GM03348 (cell line): ENCODE measurements at regions not wholly inside any gene's neighbourhood (a gene's known extent, or its start where the extent isn't known, plus 50 kb on each side); places are given as distances from the start of the nearest gene placed in this dataset.

Experiments
- DNase-seq: peaks from one replicate; pipeline ENCODE4 v3.0.0; 2012; ENCODE audit warnings: low spot score

DNA sequence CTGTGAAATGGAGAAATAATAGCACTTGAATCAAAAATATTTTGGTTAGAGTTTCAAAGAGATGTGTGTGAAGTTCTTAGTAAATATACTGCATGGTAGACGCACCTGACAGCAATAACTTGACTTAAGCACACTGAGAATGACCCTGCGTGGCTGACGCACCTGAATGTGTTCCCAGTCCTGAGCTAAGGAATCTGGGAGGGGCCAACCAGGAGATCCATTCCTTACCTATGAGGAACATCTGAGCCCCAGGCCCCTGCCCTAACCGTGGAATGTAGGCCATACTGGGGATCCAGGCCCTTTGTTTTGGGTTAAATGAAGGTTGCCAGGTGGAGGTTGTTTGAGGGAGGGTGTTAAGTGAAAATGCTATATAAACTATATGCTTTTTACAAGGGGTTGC is 284.4 kb downstream of the RBM43 start:
- no peak for DNase-seq

DNA sequence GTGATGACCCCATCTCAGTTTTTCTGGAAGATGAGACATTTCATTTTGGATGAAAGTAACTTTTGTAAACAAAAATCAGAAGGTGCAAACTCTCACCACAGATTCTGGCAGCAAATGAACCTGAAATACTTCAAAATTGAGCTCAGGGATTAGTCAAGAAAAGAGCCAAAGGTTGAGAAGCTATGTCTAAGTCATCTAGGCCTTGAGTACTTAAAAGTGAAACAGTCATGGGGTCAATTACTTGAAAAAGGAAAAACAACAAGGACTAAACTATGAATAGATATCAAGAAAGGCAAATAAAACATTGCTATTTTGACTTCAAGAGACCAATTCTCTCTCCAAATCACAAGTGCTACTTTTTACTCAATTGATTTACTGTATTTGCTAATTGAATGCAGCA is 285.1 kb downstream of the RBM43 start:
- DNase-seq = no peak

DNA sequence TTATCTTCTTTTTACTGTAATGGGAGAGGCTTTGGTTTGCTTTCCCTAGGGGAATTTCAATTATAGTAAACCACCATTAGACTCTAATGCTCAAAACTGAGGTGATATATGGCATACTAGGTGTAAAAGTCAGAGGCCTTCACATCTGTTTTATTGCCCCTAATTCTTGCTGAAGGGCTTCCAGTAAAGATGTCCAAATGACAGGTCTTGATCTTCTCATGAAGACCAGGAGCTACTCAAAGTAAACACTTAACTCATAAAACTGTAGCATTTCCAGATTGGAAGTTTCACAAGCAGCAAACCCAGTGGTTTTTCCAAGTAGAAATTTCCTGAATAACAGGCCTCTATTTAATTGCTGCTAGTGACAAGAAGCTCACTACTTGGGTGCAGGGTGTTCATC is 286.8 kb downstream of the RBM43 start:
- DNase-seq = no peak

DNA sequence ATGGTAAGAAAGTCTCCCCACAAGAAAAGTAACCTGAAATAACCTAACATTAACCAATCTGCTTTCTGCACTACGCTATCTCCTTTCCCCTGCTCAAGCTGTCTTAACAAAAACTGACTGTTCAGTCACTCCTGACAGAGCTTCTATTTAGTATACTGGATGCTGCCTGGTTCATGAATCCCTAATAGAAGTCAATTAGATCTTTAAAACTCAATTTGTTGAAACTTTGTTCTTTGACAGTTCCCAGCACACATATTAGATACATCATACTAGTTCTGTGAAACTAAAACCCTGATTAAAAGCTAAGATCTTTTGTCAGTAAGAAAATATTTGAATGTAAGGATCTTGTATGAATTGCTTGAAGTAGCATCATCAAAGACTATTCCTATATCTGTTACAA is 287.4 kb downstream of the RBM43 start:
- DNase-seq = no peak

DNA sequence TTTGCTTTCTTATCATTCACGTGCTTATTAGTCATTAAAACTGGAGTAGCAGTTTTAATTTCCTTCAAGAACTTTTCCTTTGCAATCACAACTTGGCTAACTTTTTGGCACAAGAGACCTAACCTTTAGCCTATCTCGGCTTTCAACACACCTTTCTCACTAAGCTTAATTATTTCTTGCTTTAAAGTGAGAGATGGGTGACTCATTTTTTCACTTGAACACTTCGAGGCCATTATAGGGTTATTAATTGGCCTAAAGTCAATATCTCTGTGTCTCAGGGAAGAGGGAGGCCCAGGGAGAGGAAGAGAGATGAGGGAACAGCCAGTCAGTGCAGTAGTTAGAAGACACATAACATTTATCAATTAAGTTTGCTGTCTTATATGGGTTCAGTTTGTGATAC is 289.8 kb downstream of the RBM43 start:
- no peak for DNase-seq

DNA sequence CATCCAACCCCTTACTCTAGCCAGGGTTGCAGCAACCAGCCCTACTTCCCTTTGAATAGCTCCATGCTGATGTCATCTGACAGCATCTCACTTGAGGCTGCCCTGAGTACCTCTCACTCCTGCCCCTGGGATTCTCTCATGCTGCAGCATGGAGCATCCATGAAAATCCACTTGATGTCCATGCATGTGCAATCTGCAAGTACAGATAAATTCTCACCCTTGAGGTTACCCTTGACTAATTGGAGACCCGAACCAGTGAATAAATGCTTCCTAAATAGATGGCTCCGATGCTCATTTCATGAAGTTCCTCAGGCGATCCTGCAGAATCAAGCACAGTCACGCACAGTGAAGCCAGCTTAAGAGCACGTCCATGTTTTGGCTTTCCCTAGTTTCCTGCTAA is 298.3 kb downstream of the RBM43 start:
- DNase-seq = no peak

DNA sequence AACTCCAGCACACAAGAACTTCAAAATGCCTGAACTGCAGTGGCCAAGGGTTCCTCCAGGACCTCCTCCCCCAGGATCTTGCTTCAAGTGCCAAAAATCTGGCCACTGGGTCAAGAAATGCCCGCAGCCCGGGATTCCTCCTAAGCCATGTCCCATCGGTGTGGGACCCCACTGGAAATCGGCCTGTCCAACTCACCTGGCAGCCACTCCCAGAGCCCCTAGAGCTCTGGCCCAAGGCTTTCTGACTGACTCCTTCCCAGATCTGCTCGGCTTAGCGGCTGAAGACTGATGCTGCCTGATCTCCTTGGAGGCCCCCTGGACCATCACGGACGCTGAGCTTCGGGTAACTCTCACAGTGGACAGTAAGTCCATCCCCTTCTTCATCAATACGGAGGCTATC is 306.4 kb downstream of the RBM43 start:
- no peak for DNase-seq

DNA sequence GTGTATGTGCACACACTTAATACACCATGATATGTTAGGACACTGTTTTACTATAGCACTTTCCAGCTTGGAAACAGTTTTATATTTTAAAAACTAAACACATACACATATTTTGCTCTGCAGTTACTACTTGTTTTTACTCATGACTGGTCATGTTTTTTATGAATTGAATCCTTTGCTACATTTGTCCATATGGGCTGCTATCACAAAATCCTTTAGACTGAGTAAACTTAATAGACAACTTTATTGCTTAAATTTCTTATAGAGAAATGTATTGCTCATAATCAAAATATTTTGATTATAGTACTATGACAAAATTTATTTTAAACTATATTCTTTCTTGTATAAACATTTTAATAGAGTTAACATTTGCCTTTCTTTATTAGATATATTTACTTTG is 314.8 kb downstream of the RBM43 start:
- no peak for DNase-seq

DNA sequence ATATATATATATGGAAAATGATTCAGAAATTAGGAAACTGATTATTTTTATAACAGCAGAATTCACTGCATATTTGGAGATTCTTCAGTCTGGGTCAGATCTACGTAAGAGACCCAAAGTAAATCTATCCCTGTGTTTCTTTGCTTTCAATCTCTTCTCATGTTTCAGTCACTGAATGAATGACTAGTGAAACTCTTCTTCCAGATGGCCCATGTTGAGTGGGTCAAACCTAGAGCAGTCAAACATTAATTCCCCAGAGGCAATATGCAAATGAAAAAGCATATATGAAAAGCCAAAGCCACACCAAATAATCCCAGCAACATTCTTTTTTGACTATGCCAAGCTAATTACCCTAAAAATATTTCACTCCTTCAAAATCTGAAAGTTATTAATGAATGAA is 317.3 kb downstream of the RBM43 start:
- DNase-seq = no peak

DNA sequence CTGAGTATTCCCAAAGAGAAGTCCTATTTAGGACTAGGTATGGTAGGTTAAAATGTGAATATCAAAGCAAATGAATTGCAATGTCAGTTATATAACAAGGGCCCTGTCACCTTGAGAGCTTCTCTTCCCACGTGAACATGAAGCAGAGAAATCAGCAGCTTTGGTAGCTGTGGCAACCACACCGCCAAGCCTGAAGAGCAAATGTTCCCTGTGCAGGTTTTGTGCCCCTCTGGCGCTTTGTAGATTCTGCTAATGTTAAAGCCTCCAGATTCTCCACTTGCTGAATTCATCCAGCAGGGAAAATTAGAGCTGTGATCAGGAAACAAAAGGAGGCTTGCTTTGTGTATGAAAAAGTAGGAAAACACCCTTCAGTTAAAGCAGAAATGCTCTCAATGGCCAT is 322.6 kb downstream of the RBM43 start:
- no peak for DNase-seq

DNA sequence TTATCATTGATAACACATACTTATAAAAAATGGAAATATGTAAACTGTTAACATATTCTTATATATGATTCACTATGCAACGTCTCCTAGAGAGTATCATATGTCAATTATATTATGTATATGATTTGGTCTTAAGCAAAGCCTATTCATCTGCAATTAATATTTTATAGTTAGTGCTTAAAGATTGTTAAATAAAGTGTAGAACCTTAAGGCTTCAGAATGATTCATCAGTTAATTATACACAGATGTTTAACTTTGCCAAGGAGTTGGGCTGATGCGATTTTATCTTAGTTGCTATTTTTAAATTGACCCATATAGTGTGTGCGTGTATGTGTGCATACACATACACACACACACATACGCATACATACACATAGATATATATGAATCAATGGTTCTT is 323.1 kb downstream of the RBM43 start:
- peak; percentile 40 for DNase-seq

DNA sequence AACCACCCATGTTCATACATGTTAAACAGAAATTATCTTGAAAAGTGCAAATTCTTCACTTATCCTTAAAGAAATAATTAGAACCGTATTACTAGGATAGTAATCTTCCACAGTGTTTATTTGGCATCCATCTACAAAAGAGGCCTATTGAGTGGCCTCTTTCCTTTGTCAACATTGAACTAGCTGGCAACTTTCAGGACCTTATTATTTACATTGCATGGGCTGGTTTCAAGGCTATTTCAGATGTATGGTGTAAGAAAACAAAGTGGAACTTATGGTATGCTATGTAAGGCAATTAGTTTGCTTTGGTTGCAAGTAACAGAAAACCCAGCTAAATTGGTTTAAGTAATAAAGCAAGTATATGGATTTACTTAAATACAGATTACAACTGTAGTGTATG is 324.6 kb downstream of the RBM43 start:
- DNase-seq = no peak

DNA sequence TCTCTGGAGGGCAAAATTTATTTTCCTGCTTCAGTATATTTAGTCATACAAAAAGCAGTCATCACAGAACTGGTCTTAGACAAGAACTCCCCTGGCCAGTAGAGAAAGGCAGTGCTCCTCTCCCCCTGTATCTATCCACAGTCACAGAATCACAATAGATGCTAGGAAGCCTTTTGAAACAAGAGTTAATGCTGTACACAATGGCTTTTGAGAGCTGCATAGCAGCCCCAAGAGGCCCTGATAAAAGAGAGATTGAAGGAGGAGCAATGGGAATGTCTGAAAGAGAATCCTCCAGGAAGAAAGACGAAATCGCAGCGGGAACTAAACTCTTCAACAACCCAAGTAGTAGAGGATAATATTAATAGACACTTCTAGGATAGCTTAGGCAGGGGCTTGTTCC is 330.2 kb downstream of the RBM43 start:
- no peak for DNase-seq

DNA sequence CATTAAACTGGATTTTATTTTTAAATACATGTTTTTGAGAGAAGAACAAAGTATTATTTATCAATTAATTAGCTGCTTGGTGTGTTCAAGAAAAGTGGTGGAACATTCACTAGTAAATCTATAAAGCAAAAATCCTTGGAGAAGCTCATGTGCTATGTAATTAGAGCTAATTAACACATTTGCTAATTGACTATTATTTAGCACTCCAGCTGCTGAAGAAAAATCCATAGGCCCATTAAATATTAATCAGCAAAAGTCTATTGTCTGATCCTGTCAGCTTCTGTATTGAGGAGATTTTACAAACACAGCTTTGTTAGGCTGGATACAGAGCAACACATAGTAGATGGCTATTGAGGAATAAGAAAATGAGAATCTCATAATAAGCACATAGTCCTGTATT is 336.1 kb downstream of the RBM43 start:
- DNase-seq = no peak

DNA sequence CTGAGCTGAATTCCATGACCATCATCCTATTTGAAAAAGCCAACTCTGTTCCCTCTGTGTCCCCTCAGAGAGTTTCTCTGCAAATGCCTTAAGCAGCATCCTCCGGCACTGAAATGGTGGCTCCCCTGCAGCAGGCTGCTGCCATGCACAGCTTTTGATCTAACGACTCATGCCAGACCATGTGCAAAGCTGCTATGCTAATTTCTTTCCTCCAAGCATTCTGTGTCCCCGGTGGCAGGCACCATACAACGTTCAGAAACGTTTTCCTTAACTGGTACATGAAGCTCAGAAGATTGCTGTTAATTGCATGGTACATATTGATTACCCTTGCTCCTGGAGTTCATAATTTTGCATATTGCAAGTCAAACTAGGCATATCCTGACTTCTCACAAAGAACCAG is 336.8 kb downstream of the RBM43 start:
- DNase-seq = no peak

DNA sequence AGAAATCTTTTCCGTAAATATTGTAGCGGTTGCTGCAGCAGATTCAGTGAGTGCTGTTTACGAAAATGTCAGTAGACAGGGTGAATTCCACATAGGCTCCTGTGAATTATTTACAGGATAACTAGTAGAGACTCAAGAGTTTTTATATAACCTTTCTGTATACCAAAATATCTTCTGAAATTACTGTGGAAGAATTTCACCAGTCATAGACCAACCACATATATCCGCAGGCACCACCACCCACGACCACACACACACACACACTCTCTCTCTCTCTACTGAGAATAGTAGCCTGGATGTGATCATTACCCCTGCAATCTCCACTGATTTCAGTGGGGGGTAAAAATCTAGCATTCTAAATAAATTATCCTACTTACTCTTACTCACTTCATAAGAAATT is 341.8 kb downstream of the RBM43 start:
- DNase-seq = no peak

DNA sequence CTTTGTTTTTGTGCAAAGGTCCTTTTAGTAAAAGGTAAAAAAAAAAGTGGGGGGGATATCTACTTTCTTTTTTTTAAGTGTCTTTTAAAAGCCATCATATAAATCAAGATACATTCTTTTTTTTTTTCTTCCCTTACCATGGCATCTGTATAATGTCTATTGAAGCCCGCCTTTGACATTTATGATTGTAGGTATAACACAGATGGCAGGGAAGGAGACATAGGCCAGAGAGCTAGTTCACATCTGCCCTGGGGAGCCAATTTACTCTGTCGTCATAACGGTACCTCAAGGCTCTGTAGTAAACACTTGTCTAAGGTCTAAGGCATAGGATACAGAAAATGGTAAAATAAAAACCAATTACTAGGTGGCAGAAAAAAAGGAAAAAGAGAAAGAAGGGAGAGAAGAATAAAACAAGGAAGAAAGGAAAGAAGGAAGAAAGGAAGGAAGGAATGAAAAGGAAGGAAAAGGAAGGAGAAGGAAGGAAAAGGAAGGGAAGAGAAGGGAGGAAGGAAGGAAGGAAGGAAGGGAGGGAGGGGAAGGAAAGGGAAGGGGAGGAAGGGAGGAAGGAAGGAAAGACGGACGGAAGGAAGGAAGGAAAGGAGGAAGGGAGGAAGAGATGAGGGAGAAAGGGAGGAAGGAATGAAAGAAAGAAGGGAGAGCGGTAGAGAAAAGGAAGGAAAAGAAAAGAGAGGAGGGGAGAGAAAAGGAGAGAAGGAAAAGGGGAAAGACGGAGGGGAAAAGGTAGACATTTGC is 343.5 kb downstream of the RBM43 start:
- DNase-seq = no peak

DNA sequence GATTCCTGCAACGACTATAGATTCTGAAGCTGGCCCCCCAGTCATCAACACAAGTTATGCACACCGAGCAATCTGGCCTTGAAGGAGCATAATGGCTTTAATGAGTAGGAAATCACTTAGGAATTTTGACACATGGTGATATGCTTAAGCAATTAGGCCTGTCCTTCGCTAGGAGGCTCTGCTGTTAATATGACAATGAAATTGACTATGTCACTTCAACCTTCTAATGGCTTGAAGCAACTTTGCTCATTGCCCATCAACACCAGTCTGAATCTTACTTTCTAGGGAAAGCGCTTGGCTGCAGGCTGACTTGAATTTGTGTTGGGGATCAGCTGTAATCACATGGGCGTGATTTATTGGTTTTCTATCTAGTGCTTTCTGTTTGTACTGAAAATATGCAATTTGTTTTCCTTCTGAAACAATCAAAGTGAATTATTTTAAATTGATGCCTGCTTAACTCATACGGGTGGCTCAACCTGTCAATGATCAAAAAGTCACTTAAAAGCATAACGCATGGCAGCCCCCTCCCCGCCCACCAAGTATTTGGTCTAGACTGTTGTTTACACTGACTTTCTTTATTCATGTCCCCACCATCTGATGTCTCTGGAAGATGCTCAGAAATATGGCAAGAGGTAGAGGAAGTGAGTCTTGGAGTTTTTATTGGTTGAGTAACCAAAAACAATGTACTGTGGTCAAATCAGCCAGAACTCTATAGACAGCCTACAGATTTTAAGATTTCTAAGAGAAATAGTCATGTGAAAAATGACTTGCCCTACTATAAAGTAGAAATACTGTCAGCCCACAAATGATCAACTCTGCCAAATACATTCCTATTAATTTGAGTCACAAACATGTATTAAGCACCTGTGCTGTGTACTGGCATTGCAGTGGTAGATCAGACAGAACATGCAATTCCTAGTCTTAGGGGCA is 344.9 kb downstream of the RBM43 start:
- DNase-seq = peak; percentile 31

DNA sequence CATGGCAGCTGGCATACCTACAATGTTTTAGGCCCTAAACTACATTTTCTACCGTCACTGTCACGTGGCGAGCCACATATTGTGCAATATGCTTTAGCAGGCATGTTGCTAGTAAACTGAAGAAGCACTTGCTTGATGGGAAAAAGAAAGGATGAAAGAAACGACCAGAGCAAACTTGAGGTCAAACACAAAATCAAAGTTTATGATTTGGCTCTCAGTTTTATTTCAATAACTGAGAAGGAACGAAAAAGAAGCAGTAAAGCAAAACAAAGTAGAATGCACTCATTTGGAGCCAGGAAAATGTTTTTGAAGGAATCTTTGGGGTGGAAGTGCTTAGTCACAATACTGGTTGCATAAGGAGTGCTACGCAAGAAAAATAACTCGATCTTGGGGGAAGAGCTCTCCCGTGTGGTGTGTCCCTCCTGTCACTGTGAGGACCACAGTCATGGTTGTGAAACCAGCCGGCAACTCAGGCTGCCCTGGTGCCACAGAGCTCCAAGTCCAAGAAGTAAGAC is 349.8 kb downstream of the RBM43 start:
- DNase-seq = peak; percentile 82

DNA sequence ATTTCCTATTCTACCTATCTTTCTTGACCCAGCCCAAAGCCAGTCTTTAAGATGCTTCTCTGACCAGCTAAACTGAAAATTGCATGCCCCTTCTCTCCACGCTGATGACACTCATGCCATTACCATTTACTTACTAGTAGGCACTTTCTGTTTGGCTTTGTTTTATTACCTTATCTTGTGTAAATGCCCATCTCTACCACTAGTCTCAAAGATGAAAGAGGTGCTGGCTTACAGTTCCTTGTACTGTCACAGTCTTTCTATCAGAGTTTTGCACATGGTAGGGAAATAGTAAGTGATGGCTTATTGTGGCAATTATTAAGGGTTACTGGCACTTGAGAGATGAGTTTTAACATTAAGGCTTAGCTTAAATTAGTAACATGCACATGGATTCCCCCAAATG is 352.1 kb downstream of the RBM43 start:
- DNase-seq = no peak

DNA sequence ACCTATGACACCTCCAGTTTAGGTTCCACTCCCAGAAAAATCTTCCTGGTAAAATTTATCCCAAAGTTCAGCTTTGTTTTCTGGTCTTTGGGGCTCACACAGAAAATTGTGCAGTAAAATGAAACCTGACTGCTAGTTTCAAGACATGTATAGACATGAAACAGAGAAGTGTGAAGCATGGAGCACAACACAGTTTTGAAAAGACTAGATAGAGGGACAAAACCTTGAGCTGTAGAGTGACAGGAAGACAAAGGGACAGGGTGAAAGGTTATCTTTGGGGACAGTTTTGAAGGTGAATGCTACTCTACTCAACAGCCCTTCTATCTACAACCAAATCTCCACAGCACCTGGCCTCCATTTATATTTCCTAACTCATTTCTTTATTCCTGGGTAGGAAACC is 352.6 kb downstream of the RBM43 start:
- no peak for DNase-seq

DNA sequence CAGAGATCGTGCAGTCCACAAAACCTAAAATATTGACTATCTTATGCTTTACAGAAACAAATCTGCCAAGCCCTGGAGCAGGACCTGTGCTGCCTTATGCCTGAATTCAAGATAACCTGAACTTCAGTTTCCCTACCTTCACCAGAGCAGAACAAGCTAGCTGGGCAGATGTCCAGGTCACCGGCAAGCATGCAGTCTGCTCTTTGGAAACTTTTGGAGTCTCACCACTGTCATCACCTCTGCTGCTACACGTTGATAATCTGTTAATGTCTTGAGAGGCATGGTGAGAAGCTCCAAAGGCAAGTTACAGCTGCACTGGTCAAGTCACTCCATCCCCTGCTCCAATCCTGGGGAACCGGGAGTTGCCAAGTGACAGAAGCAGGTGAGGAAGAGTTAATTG is 354.2 kb downstream of the RBM43 start:
- DNase-seq = no peak

DNA sequence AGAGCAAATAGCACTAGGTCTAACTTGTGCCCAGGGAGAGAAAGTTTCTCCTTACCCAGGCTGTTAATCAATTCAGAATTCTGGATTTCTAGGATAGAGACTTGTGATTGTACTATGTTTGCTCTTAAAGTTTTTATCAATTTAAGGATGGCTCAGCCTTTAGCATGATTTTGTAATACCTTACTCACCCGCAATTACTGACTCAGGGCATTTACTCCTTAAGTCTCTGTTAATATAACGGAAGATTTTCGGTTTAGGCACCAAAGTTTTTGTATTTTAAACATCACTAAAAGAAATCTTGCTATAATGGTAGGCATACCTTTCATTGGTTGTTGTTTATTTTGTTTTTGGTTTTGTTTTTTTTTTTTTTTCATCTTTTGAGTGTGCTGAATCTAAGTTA is 358.2 kb downstream of the RBM43 start:
- no peak for DNase-seq
